ENCODE measurements at regions not wholly inside any gene's neighbourhood (a gene's known extent, or its start where the extent isn't known, plus 50 kb on each side); places are given as distances from the start of the nearest gene placed in this dataset.

GRCh38 chr14:86675059-86675458 is 1145.1 kb downstream of the FLRT2 start:
- H3K36me3 ChIP-seq (ENCODE audit: insufficient read depth, low read length, poor library complexity, severe bottlenecking): no peaks in the 10 kb centered on the region
- TF ChIP-seq EZH2 (IDR thresholded peaks at IDR 0.05; ENCODE audit: borderline replicate concordance, low read depth, low read length, poor library complexity, severe bottlenecking) (no peak), CTCF (conservative IDR thresholded peaks at IDR 0.05; ENCODE audit: low read depth, low read length) (no peak)
- no TSS peak for BruUV-seq (replicated peaks)
- no peaks in the 10 kb centered on the region for H3K27me3 ChIP-seq (replicated peaks; ENCODE audit: insufficient read depth, low read depth, low read length, poor library complexity)
- H3K9me3 ChIP-seq (ENCODE audit: low read depth, low read length, poor library complexity, severe bottlenecking): no peaks in the 10 kb centered on the region
- DNase-seq (ENCODE audit: low spot score): no peak
- CTCF ChIA-PET: no interaction called here
- POLR2A ChIA-PET (ENCODE audit: low non-redundant PET): no interaction called here
- no peak overlapping the region for H3K27ac ChIP-seq (ENCODE audit: low read depth, low read length, poor library complexity, severe bottlenecking)
- peaks cover 11% of the 10 kb centered on the region for H3K4me1 ChIP-seq (ENCODE audit: insufficient read depth, low read length, poor library complexity, severe bottlenecking)
- no peak overlapping the region for H3K4me3 ChIP-seq (ENCODE audit: low read depth, low read length, poor library complexity, severe bottlenecking)
- intact Hi-C loops (cut with micrococcal nuclease; ENCODE audit: unreplicated experiment): no loop called here

- Histone ChIP-seq H3K36me3 (ENCODE audit: insufficient read depth, low read length, poor library complexity, severe bottlenecking) (no peaks in the 10 kb centered on the region), H3K27me3 (replicated peaks; ENCODE audit: insufficient read depth, low read depth, low read length, poor library complexity) (no peaks in the 10 kb centered on the region), H3K27ac (ENCODE audit: low read depth, low read length, poor library complexity, severe bottlenecking) (no peak overlapping the region), H3K4me1 (ENCODE audit: insufficient read depth, low read length, poor library complexity, severe bottlenecking) (peaks cover 11% of the 10 kb centered on the region), H3K4me3 (ENCODE audit: low read depth, low read length, poor library complexity, severe bottlenecking) (no peak overlapping the region), H3K9me3 (ENCODE audit: low read depth, low read length, poor library complexity, severe bottlenecking) (no peaks in the 10 kb centered on the region)
- DNase-seq (ENCODE audit: low spot score): no peak
- intact Hi-C loops (cut with micrococcal nuclease; ENCODE audit: unreplicated experiment): no loop called here
- ChIA-PET POLR2A (ENCODE audit: low non-redundant PET) (no interaction called here), CTCF (no interaction called here)
- no TSS peak for BruUV-seq (replicated peaks)
- no peak for TF ChIP-seq EZH2 (IDR thresholded peaks at IDR 0.05; ENCODE audit: borderline replicate concordance, low read depth, low read length, poor library complexity, severe bottlenecking)
- TF ChIP-seq CTCF (conservative IDR thresholded peaks at IDR 0.05; ENCODE audit: low read depth, low read length): no peak
Measured at GRCh38 chr14:86673523-86673969, 1143.6 kb downstream of the FLRT2 start.

- no peak for DNase-seq (ENCODE audit: low spot score)
- intact Hi-C loops (cut with micrococcal nuclease; ENCODE audit: unreplicated experiment): no loop called here
- Histone ChIP-seq H3K4me3 (ENCODE audit: low read depth, low read length, poor library complexity, severe bottlenecking) (no peak overlapping the region), H3K4me1 (ENCODE audit: insufficient read depth, low read length, poor library complexity, severe bottlenecking) (peaks cover 11% of the 10 kb centered on the region), H3K27ac (ENCODE audit: low read depth, low read length, poor library complexity, severe bottlenecking) (no peak overlapping the region), H3K27me3 (replicated peaks; ENCODE audit: insufficient read depth, low read depth, low read length, poor library complexity) (no peaks in the 10 kb centered on the region), H3K9me3 (ENCODE audit: low read depth, low read length, poor library complexity, severe bottlenecking) (no peaks in the 10 kb centered on the region), H3K36me3 (ENCODE audit: insufficient read depth, low read length, poor library complexity, severe bottlenecking) (no peaks in the 10 kb centered on the region)
- CTCF ChIA-PET: no interaction called here
- no peak for TF ChIP-seq EZH2 (IDR thresholded peaks at IDR 0.05; ENCODE audit: borderline replicate concordance, low read depth, low read length, poor library complexity, severe bottlenecking)
- no peak for TF ChIP-seq CTCF (conservative IDR thresholded peaks at IDR 0.05; ENCODE audit: low read depth, low read length)
- no TSS peak for BruUV-seq (replicated peaks)
- POLR2A ChIA-PET (ENCODE audit: low non-redundant PET): no interaction called here
Measured at GRCh38 chr14:86672080-86672479, 1142.1 kb downstream of the FLRT2 start.
